ENCODE measurements at regions not wholly inside any gene's neighbourhood (a gene's known extent, or its start where the extent isn't known, plus 50 kb on each side); places are given as distances from the start of the nearest gene placed in this dataset.
"Not testable (repeated sequence)": the region's sequence is repeated elsewhere in the genome, so short reads cannot be mapped to it uniquely, and the experiment has no call there.

GRCh38 chrX:51151734-51152133 is 180.9 kb upstream of the NUDT10 start:
- no peak for DNase-seq

GRCh38 chrX:51155157-51155556 is 177.5 kb upstream of the NUDT10 start:
- no peak for DNase-seq

- no peak for DNase-seq
These were observed 177.1 kb upstream of the NUDT10 start for GRCh38 chrX:51155566-51155965.

GRCh38 chrX:51158231-51158630 is 174.4 kb upstream of the NUDT10 start:
- DNase-seq, result no peak

GRCh38 chrX:51159378-51159777 is 173.2 kb upstream of the NUDT10 start:
- not testable (repeated sequence) for DNase-seq

- DNase-seq, result no peak
These were observed 168.9 kb upstream of the NUDT10 start for GRCh38 chrX:51163730-51164129.

- not testable (repeated sequence) for DNase-seq
These were observed 154.2 kb upstream of the NUDT10 start for GRCh38 chrX:51178356-51178900.

- not testable (repeated sequence) for DNase-seq
These were observed 152.8 kb upstream of the NUDT10 start for GRCh38 chrX:51179805-51180204.

- no peak for DNase-seq
These were observed 150.1 kb upstream of the NUDT10 start for GRCh38 chrX:51182545-51182944.

GRCh38 chrX:51192104-51192503 is 140.5 kb upstream of the NUDT10 start:
- DNase-seq, result no peak

- no peak for DNase-seq
These were observed 117.4 kb upstream of the NUDT10 start for GRCh38 chrX:51215266-51215665.

GRCh38 chrX:51215856-51216255 is 116.8 kb upstream of the NUDT10 start:
- DNase-seq, result no peak

- no peak for DNase-seq
These were observed 90.4 kb upstream of the NUDT10 start for GRCh38 chrX:51242212-51242611.

- no peak for DNase-seq
These were observed 75.1 kb upstream of the NUDT10 start for GRCh38 chrX:51257490-51257889.

GRCh38 chrX:51262271-51262670 is 70.4 kb upstream of the NUDT10 start:
- not testable (repeated sequence) for DNase-seq

GRCh38 chrX:51272638-51273037 is 60.0 kb upstream of the NUDT10 start:
- DNase-seq, result no peak

GRCh38 chrX:51281758-51282318 is 50.8 kb upstream of the NUDT10 start:
- DNase-seq, result no peak

Measured in fibroblast of skin of abdomen (primary cell).